Epithelial cell of proximal tubule (primary cell): ENCODE measurements at regions not wholly inside any gene's neighbourhood (a gene's known extent, or its start where the extent isn't known, plus 50 kb on each side); places are given as distances from the start of the nearest gene placed in this dataset.

Experiments
- DNase-seq: peaks from one replicate; pipeline ENCODE4 v3.0.0-alpha.2; 2011; ENCODE audit warnings: low read depth
- H3K4me3 ChIP-seq: 2 replicates; pipeline ENCODE4 v1.5.1; 2011; ENCODE audit warnings: low read depth, mild to moderate bottlenecking, low read length
- TF ChIP-seq, protein P1 (sequence below): conservative IDR thresholded peaks from 2 replicates; pipeline ENCODE4 v1.5.1; 2012; ENCODE audit warnings: low read depth, mild to moderate bottlenecking, low read length

DNA sequence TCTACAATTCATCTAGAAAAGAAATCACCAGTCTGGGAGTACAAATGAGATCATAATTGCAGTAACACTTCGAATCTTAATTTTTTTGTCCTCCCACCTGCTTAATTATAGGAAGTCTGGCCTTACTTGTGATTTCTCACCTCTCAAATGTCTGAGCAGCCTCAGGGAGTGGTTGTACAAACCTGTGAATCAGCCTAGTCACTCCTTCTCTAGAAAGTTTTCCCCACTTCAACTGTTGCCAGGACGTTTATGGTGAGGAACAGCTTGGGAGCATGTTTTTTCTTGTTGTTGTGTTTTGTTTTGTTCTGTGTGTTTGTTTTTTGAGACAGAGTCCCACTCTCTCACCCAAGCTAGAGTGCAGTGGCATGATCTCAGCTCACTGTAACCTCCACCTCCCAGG lies 50.3 kb upstream of the CLDN10 start:
- DNase-seq = no peak
- TF ChIP-seq, protein P1, sequence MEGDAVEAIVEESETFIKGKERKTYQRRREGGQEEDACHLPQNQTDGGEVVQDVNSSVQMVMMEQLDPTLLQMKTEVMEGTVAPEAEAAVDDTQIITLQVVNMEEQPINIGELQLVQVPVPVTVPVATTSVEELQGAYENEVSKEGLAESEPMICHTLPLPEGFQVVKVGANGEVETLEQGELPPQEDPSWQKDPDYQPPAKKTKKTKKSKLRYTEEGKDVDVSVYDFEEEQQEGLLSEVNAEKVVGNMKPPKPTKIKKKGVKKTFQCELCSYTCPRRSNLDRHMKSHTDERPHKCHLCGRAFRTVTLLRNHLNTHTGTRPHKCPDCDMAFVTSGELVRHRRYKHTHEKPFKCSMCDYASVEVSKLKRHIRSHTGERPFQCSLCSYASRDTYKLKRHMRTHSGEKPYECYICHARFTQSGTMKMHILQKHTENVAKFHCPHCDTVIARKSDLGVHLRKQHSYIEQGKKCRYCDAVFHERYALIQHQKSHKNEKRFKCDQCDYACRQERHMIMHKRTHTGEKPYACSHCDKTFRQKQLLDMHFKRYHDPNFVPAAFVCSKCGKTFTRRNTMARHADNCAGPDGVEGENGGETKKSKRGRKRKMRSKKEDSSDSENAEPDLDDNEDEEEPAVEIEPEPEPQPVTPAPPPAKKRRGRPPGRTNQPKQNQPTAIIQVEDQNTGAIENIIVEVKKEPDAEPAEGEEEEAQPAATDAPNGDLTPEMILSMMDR = no peak
- H3K4me3 ChIP-seq = no peak overlapping the region
